ENCODE measurements at regions not wholly inside any gene's neighbourhood (a gene's known extent, or its start where the extent isn't known, plus 50 kb on each side); places are given as distances from the start of the nearest gene placed in this dataset.

DNA sequence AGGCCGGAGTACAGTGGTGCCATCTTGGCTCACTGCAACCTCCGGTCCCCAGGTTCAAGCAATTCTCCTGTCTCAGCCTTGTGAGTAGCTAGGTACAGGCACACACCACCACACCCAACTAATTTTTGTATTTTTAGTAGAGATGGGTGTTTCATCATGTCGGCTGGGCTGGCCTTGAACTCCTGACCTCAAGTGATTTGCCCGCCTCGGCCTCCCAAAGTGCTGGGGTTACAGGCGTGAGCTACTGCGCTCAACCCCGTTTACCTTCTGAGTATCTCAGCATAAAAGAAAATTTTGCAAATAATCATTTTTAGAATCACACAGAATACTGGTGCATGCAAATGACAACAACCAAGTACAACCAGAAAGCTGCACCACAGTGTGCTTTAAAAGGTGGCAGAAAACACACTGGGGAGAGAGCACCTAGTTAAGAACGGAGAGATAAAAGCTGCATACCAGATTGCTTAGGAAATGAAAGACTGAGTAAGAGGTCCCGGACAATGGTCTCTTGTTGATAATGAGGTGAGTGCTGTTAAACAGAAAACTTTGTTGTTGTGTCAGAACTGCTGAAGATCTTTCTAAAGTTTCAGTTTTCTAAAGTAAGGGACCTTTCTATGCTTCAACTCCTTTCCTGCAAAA, 189.6 kb downstream of the ACTR3 start:
- no peak for DNase-seq
- no peaks in the 10 kb centered on the region for H3K4me1 ChIP-seq
- no peaks in the 10 kb centered on the region for H3K9me3 ChIP-seq
- no peak for TF ChIP-seq POLR2A (IDR thresholded peaks at IDR 0.05)
- no peak for TF ChIP-seq CTCF (IDR thresholded peaks at IDR 0.05)
- H3K27ac ChIP-seq = no peak overlapping the region
- WGBS, 2 donors = 71 to 80% methylated on average over 10 of the region's 10 CpGs
- intact Hi-C loops (cut with DNase I) = no loop called here
- H3K36me3 ChIP-seq = no peaks in the 10 kb centered on the region
- H3K4me3 ChIP-seq (replicated peaks in 1 of 3) = no peak overlapping the region
- no peaks in the 10 kb centered on the region for H3K27me3 ChIP-seq

GRCh38 chr2:114082731-114083433, 193.0 kb downstream of the ACTR3 start:
- H3K27ac ChIP-seq = no peak overlapping the region
- H3K4me3 ChIP-seq (replicated peaks in 1 of 3) = no peak overlapping the region
- intact Hi-C loops (cut with DNase I) = no loop called here
- H3K9me3 ChIP-seq = no peaks in the 10 kb centered on the region
- no peak for DNase-seq
- no peaks in the 10 kb centered on the region for H3K4me1 ChIP-seq
- 88 to 89% methylated on average over 7 of the region's 7 CpGs for WGBS, 2 donors
- TF ChIP-seq CTCF (IDR thresholded peaks at IDR 0.05) (no peak), POLR2A (IDR thresholded peaks at IDR 0.05) (no peak)
- H3K36me3 ChIP-seq = no peaks in the 10 kb centered on the region
- H3K27me3 ChIP-seq = no peaks in the 10 kb centered on the region

DNA sequence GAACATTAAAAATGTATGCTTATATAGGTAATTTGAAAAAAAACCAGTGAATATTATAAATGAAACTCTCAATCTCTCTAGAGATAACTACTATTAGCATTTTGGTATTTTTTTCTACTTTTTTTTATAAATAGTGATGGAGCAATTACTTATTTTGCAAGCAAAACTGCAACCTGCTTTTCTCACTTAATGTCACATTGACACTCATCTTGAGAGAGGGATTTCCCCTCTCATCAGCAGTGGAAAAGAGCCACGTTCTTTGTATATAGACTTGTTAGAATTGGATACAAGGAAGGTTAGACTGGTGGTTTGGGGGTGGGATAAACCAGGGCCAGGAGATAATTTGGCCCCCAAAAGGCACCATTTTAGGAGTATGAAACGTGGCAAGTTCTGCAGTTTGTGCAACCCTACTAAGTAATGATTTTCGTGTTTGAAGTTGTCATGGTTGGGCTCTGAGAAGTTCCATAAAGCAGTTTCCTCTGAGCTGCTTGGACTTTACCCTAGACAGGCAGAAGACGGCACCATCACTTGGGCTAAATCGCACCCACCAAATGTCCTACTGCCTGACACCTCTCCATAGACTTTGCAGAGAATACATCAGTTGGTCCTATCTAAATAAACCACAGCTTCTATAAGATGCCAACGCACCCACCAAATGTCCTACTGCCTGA, 194.0 kb downstream of the ACTR3 start:
- no peak overlapping the region for H3K4me3 ChIP-seq (replicated peaks in 1 of 3)
- no peak for DNase-seq
- H3K9me3 ChIP-seq = no peaks in the 10 kb centered on the region
- intact Hi-C loops (cut with DNase I) = no loop called here
- H3K4me1 ChIP-seq = no peaks in the 10 kb centered on the region
- no peaks in the 10 kb centered on the region for H3K27me3 ChIP-seq
- no peaks in the 10 kb centered on the region for H3K36me3 ChIP-seq
- TF ChIP-seq POLR2A (IDR thresholded peaks at IDR 0.05) (no peak), CTCF (IDR thresholded peaks at IDR 0.05) (no peak)
- no peak overlapping the region for H3K27ac ChIP-seq
- 71 to 82% methylated on average over 5 of the region's 6 CpGs for WGBS, 2 donors

- intact Hi-C loops (cut with DNase I) = no loop called here
- H3K27ac ChIP-seq = no peak overlapping the region
- H3K27me3 ChIP-seq = no peaks in the 10 kb centered on the region
- H3K9me3 ChIP-seq = no peaks in the 10 kb centered on the region
- no peak for TF ChIP-seq CTCF (IDR thresholded peaks at IDR 0.05)
- no peak for TF ChIP-seq POLR2A (IDR thresholded peaks at IDR 0.05)
- WGBS, 2 donors = 67% methylated on average over 1 of the region's 1 CpG
- no peak overlapping the region for H3K4me3 ChIP-seq (replicated peaks in 1 of 3)
- no peaks in the 10 kb centered on the region for H3K36me3 ChIP-seq
- no peak for DNase-seq
- no peaks in the 10 kb centered on the region for H3K4me1 ChIP-seq
Measured at GRCh38 chr2:114085238-114085637, 195.3 kb downstream of the ACTR3 start.

DNA sequence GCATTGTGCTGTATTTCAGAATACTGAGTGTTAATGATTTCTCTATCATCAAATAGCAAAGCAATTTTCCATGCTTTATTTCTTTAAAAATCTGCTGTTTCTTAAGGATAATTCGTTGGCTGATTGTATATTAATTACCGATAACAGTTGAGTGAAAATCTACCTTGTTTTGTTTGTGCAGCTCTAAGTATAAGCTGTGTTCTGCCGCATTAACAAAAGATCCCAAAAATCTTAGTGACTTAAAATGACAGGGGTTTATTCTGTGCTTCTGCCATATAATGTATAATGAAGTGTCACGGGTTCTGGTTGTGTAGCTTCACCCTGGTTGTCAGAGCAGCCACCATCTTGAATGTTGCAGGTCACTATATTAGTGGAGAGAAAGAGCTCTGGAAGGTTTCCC, 196.1 kb downstream of the ACTR3 start:
- TF ChIP-seq POLR2A (IDR thresholded peaks at IDR 0.05) (no peak), CTCF (IDR thresholded peaks at IDR 0.05) (no peak)
- H3K9me3 ChIP-seq = no peaks in the 10 kb centered on the region
- 88 to 89% methylated on average over 4 of the region's 4 CpGs for WGBS, 2 donors
- H3K27ac ChIP-seq = no peak overlapping the region
- DNase-seq = no peak
- no peaks in the 10 kb centered on the region for H3K27me3 ChIP-seq
- intact Hi-C loops (cut with DNase I) = no loop called here
- H3K4me1 ChIP-seq = no peaks in the 10 kb centered on the region
- no peaks in the 10 kb centered on the region for H3K36me3 ChIP-seq
- no peak overlapping the region for H3K4me3 ChIP-seq (replicated peaks in 1 of 3)

All from thyroid gland (tissue), 4 donors.